GM10266 (cell line): ENCODE measurements at regions not wholly inside any gene's neighbourhood (a gene's known extent, or its start where the extent isn't known, plus 50 kb on each side); places are given as distances from the start of the nearest gene placed in this dataset.

Experiments used
- DNase-seq: peaks from one replicate; pipeline ENCODE4 v3.0.0; 2012; ENCODE audit errors: extremely low spot score
- TF ChIP-seq, protein P1 (sequence below): IDR thresholded peaks from 2 replicates; pipeline ENCODE4 v1.5.1; 2012; ENCODE audit warnings: mild to moderate bottlenecking, low read depth; ENCODE audit not compliant: control insufficient read depth, insufficient read depth; ENCODE audit errors: missing control alignments

DNA sequence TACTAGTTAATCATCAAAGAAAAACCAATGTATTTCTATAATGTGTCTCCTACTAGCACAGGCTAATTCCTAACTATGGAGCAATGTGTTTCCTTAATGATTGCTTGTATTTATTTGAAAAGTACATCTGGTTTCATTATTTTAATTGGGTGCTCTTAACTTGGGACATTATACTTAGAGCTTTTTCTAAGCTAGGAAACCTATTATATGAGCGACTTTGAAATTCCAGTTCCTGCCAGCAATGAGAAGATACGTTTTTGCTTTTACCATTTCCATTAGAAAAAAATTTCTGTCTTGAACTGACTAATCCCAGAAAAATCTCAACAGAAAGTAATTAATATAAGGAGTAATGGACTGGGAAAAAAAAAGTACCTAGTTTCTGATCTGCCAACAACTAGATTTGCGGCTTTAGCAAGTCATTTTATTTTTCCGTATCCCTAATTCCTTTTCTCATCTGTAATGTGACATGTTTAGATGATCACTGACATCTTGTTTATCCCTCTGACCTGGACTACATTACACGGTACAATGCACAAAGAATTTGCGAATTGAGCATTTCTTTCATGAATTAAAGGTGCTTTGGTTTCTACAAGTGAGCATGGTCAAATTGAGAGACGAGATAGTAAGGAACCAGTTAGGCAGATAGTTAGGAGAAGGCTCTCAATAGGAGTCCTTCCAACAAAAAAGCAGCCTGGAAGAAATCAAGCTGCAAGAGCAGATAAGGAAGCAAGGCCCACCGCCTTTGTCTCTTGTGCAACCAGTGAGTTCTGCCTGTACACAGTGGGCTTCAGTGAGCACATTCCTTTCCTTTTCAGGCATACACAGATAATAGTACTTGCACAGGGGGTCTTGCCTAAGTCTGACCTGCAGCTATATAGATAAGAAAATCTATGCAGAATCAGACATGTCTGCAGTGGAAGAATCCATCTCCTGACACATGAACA is 1765.0 kb upstream of the FLRT2 start:
- TF ChIP-seq, protein P1, sequence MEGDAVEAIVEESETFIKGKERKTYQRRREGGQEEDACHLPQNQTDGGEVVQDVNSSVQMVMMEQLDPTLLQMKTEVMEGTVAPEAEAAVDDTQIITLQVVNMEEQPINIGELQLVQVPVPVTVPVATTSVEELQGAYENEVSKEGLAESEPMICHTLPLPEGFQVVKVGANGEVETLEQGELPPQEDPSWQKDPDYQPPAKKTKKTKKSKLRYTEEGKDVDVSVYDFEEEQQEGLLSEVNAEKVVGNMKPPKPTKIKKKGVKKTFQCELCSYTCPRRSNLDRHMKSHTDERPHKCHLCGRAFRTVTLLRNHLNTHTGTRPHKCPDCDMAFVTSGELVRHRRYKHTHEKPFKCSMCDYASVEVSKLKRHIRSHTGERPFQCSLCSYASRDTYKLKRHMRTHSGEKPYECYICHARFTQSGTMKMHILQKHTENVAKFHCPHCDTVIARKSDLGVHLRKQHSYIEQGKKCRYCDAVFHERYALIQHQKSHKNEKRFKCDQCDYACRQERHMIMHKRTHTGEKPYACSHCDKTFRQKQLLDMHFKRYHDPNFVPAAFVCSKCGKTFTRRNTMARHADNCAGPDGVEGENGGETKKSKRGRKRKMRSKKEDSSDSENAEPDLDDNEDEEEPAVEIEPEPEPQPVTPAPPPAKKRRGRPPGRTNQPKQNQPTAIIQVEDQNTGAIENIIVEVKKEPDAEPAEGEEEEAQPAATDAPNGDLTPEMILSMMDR: no peak

DNA sequence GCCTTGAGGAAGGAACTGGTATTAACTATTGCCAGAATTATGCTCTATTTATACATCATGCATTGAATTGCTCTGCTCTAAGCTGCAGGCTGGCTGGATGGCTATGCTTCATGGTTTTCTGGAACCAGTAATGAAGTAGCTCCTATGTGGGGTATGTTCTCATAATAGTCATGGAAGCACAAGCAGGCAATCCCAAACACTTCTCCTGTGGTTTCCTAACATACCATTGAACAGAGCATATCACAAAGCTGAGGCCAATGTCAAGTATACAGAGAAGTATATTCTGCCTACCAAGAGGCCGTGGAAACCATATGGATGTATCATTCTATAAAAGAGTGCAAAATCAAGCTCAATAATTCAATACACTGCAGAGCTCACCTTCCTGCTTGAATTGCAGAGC is 1752.4 kb upstream of the FLRT2 start:
- DNase-seq: no peak
- TF ChIP-seq, protein P1: no peak

More for the DNA sequence above, 1765.0 kb upstream of the FLRT2 start:
- DNase-seq: no peak

GRCh38 chr14:83779266-83779665 is 1750.7 kb upstream of the FLRT2 start:
- DNase-seq: no peak
- TF ChIP-seq, protein P1: no peak

DNA sequence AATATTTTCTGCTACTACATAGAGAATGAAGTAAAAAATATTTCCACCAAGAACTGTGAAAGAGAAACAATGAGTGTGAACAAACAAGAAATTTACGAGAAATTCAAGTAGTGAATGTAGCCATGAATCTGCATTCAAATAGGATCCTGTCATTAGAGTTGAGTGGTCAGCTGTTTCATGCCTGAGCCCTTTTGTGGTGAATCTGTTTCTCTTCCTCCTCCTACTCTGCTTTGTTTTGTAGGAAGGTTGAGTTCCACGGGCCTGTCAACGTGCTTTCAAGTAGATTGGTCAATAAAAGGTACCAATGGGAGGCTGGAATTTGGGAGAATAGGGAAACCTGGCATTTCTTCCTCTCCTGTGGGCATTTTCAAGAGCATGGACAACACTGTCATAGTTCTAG is 1749.6 kb upstream of the FLRT2 start:
- no peak for DNase-seq
- TF ChIP-seq, protein P1: no peak

GRCh38 chr14:83798421-83798820 is 1731.5 kb upstream of the FLRT2 start:
- TF ChIP-seq, protein P1: no peak
- no peak for DNase-seq

DNA sequence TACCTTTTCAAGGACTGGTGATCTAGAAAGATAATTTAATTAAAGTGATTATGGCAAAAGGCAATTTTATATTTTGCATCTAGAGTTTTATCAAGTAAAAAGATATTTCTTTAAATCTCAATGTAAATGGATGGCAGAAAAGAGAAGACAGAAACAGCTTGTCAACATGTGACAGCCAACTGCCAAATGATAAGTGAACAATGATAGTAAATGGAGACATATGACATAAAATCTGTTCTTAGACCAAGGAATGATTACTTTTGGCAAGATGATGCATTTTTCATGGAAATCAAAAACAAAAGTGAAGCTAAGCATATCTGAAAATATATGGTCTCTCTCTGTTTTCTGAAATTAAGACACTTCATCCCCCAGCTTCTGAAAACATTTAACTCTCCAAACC is 1730.7 kb upstream of the FLRT2 start:
- DNase-seq: no peak
- TF ChIP-seq, protein P1: no peak

- TF ChIP-seq, protein P1: no peak
- no peak for DNase-seq
Observed at GRCh38 chr14:83814896-83815295, 1715.0 kb upstream of the FLRT2 start.
